ENCODE measurements at regions not wholly inside any gene's neighbourhood (a gene's known extent, or its start where the extent isn't known, plus 50 kb on each side); places are given as distances from the start of the nearest gene placed in this dataset.

DNA sequence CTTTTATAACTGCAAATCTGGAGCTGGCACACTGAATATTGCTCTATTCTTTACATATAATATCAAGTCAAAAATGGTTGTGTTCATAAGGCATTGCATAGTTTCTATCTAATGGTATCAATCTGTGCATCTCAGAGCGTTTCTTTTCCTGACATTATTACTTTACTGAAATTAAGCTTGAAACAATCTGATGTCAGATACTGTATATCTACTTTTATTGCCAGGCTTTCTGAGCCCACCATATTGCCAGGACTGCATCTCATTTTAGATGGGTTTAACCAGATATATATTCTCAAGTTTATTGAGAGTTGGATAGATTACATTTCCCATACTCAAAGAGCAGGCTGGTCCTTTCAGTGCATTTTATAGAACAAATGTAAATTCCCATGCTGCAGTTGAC, 122.7 kb upstream of the MEIS2 start:
- Mint-ChIP-seq H3K4me3 (no peak overlapping the region), H3K27me3 (no peaks in the 10 kb centered on the region), H3K4me1 (no peaks in the 10 kb centered on the region), H3K9me3 (no peaks in the 10 kb centered on the region), H3K27ac (no peak overlapping the region), H3K36me3 (ENCODE audit: low read depth) (no peaks in the 10 kb centered on the region)
- POLR2A ChIA-PET, result no interaction called here
- CTCF ChIA-PET, result no interaction called here
- no peak for DNase-seq

DNA sequence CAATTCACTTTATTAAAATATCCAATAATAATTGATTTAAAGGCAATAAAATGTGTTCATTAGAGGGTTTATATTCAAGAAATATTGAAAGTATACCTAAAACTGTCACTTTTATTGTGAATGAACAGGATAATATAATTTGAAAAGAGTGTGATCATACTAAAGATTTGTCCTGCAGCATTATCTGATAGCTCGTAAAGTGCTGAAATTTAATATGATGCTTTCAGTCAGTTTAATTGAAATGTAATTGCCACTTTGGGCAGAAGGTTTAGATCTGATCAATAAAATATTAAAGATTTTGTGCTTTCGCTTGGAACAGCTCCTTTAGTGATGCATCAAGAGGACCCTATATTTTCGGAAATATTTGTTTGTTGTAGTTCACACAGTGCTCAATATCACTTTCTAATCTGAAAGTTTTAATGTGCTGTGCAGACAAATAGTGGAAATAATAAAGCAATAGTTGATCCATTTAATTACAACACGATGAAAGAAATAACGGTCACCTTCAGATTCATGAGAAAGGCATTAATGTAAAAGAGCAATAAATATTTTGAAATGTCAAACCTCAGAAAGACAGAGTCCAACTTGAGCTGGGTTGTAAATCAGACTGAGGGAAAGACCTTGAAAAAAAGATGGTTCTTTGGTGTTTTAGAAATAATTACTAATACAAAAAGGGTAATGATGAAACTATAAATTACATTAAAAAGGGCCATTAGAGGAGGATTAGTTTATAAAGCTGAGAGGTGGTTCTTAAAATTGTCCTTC, 129.7 kb upstream of the MEIS2 start:
- ChIA-PET POLR2A (no interaction called here), CTCF (no interaction called here)
- no peaks in the 10 kb centered on the region for H3K9me3 Mint-ChIP-seq
- H3K4me1 Mint-ChIP-seq, result no peaks in the 10 kb centered on the region
- no peak for DNase-seq
- no peaks in the 10 kb centered on the region for H3K36me3 Mint-ChIP-seq (ENCODE audit: low read depth)
- H3K4me3 Mint-ChIP-seq, result no peak overlapping the region
- no peak overlapping the region for H3K27ac Mint-ChIP-seq
- no peaks in the 10 kb centered on the region for H3K27me3 Mint-ChIP-seq

DNA sequence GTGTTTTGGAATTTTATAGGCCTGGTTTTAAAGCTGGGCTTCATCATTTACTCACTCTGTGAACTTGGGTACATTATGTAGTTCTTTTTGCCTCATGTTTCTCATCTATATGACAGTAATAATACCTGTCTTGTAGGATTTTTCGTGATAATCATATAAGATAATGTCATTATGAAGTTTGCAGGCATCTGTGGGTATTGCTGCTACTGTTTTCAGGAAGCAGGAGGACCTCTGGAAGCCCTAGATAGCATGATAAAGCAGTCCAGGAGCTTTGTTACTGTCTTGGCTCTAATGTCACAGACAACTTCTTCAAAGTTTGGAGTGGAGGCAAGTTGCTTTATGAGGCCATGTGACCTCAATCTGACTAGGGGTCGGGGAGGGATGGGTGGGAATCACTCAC, 145.0 kb upstream of the MEIS2 start:
- Mint-ChIP-seq H3K9me3 (no peaks in the 10 kb centered on the region), H3K27me3 (no peaks in the 10 kb centered on the region), H3K36me3 (ENCODE audit: low read depth) (no peaks in the 10 kb centered on the region), H3K4me1 (no peaks in the 10 kb centered on the region), H3K4me3 (no peak overlapping the region), H3K27ac (no peak overlapping the region)
- ChIA-PET CTCF (no interaction called here), POLR2A (no interaction called here)
- no peak for DNase-seq

DNA sequence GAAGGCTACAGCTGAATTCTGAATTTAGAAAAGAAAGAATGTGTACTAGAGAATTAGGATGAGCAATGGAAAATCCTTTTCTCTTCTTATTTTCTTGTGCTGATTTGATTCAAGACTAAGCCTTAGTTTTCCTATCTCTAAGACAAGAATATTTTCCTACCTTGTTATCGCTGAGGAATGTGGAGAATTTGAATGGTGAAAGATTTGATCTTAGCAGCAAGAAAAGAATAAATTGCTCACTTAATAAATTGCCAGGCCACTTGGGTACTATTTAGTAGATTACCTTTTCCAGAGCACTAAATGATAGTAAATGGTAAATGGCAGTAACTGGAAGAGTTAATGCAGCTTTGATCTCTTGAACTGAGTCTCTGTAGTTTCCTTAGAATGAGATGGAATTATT, 145.7 kb upstream of the MEIS2 start:
- Mint-ChIP-seq H3K4me3 (no peak overlapping the region), H3K4me1 (no peaks in the 10 kb centered on the region), H3K27ac (no peak overlapping the region), H3K27me3 (no peaks in the 10 kb centered on the region), H3K9me3 (no peaks in the 10 kb centered on the region), H3K36me3 (ENCODE audit: low read depth) (no peaks in the 10 kb centered on the region)
- ChIA-PET POLR2A (no interaction called here), CTCF (no interaction called here)
- no peak for DNase-seq

DNA sequence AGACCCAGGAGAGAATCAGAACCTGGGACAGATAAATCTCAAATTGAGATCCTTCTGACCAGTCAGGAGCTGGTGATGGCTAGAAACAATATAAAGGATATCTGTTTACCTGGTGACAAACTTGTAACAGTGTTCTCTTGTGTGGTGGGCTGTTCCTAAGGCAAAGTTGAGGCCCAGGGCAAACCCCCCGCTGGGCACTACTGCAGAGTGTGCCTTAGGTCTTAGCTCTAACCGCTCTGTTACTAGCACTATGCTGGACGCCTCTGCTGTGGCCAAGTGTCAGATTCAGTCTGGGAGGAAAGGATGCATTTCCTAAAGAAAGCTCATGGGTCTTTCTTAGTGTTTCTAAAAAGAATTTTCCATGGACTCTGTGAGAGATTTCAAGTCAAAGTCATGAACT, 146.5 kb upstream of the MEIS2 start:
- DNase-seq, result no peak
- Mint-ChIP-seq H3K4me1 (no peaks in the 10 kb centered on the region), H3K27me3 (no peaks in the 10 kb centered on the region), H3K36me3 (ENCODE audit: low read depth) (no peaks in the 10 kb centered on the region), H3K27ac (no peak overlapping the region), H3K4me3 (no peak overlapping the region), H3K9me3 (no peaks in the 10 kb centered on the region)
- ChIA-PET CTCF (no interaction called here), POLR2A (no interaction called here)

DNA sequence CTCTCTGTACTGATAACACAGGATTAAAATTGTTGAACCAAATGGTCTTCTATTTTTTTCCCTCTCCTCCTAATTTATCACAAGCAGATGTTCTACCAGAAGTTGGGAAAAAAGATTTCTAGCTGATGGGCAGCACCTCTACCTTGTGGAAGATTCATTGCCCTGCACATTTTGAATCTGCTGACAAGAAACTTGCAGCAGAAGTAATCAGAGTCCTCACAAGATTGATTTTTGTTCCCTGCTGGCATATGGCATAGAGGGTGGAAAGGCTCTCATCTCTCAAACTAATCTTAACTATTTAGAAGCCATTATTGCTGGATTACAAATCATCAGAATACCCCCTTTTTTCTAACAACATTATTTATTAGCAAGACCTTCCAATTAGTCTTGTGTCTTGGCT, 148.9 kb upstream of the MEIS2 start:
- peaks cover 1% of the 10 kb centered on the region for H3K9me3 Mint-ChIP-seq
- no peak overlapping the region for H3K4me3 Mint-ChIP-seq
- CTCF ChIA-PET, result no interaction called here
- no peaks in the 10 kb centered on the region for H3K4me1 Mint-ChIP-seq
- no peaks in the 10 kb centered on the region for H3K36me3 Mint-ChIP-seq (ENCODE audit: low read depth)
- H3K27me3 Mint-ChIP-seq, result no peaks in the 10 kb centered on the region
- POLR2A ChIA-PET, result no interaction called here
- no peak overlapping the region for H3K27ac Mint-ChIP-seq
- no peak for DNase-seq

DNA sequence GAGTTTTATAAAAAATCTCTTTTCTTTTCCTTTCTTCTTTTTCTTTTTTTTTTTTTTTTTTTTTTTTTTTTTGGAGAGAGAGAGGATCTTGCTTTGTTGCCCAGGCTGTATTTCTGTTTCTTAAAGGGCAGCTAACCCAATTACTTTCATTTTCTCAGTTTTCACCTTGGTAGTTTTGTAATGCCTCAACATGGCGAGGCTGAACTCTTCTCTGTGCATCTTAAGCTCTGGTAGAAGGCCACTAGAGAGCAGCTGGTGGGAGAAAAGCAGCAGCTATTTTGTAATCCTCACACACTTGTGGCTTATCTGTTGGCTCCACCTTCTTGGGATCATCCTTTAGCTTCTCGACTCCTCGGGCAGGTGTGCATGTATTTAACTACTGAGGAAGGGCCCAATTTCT, 152.2 kb upstream of the MEIS2 start:
- no peaks in the 10 kb centered on the region for H3K36me3 Mint-ChIP-seq (ENCODE audit: low read depth)
- ChIA-PET POLR2A (no interaction called here), CTCF (no interaction called here)
- H3K4me3 Mint-ChIP-seq, result no peak overlapping the region
- no peaks in the 10 kb centered on the region for H3K4me1 Mint-ChIP-seq
- no peak for DNase-seq
- no peak overlapping the region for H3K27ac Mint-ChIP-seq
- no peaks in the 10 kb centered on the region for H3K27me3 Mint-ChIP-seq
- peaks cover 1% of the 10 kb centered on the region for H3K9me3 Mint-ChIP-seq

DNA sequence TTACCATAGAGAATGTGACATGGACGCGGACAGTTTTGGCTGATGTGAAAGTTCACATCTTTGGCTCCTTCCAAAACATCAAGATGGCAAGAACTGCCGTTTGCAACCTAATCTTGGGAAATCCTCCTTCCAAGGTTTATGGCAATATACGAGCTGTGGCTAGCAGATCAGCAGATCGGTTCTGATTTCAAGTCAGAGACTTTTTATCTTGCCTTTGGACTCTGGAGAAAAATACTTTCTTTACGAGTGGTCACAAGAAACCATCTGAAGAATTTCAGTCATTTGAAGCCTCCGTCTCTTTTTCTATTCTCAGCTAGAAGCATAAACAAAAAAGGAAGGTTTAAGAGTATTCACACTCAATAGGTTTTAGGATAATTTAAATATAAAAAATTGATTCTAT, 153.5 kb upstream of the MEIS2 start:
- Mint-ChIP-seq H3K9me3 (peaks cover 1% of the 10 kb centered on the region), H3K36me3 (ENCODE audit: low read depth) (no peaks in the 10 kb centered on the region), H3K4me3 (no peak overlapping the region), H3K27ac (no peak overlapping the region), H3K27me3 (no peaks in the 10 kb centered on the region), H3K4me1 (no peaks in the 10 kb centered on the region)
- no peak for DNase-seq
- CTCF ChIA-PET, result no interaction called here
- POLR2A ChIA-PET, result no interaction called here

DNA sequence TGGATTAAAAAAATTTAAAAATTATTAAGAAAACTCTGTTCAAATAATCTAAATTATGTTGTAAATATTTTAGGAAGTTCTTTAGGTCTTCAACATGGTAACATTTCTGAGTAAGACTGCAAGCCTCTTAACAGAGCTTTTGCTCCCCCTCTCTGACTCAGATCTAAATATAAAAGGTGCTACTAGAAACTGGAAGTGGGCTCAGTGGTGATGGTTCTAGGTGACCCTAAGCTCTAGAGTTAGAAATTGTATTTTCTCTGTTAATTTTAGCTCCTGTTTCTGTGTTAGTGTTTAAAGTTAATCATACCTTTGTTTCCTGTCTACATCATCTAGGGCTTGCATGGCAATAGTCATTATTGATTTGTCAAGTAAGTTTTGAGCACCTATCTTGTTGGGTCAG, 159.9 kb upstream of the MEIS2 start:
- ChIA-PET CTCF (no interaction called here), POLR2A (no interaction called here)
- Mint-ChIP-seq H3K4me3 (no peak overlapping the region), H3K27me3 (no peaks in the 10 kb centered on the region), H3K4me1 (no peaks in the 10 kb centered on the region), H3K36me3 (ENCODE audit: low read depth) (no peaks in the 10 kb centered on the region), H3K9me3 (peaks cover 7% of the 10 kb centered on the region), H3K27ac (no peak overlapping the region)
- DNase-seq, result no peak

DNA sequence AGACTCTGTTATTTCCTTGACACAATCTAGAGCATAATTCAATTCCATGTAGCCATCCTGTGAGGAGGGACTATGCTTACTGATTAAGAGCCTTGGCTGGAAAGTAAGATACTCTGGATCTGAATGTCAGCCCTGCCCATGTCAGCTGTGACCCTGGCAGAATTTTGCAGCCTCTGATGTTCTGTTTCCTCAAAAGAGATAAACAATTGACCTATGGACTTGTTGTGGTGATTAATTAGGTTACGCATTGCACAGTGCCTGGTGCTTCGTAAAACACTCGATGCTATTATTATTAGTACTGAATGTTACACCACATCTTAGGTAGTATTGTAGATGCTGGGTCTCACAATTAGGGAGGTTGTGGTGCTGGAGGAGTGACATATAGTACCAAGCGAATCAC, 161.3 kb upstream of the MEIS2 start:
- Mint-ChIP-seq H3K4me3 (no peak overlapping the region), H3K36me3 (ENCODE audit: low read depth) (no peaks in the 10 kb centered on the region), H3K27ac (no peak overlapping the region), H3K4me1 (no peaks in the 10 kb centered on the region), H3K27me3 (no peaks in the 10 kb centered on the region), H3K9me3 (peaks cover 7% of the 10 kb centered on the region)
- DNase-seq, result no peak
- ChIA-PET CTCF (no interaction called here), POLR2A (no interaction called here)

DNA sequence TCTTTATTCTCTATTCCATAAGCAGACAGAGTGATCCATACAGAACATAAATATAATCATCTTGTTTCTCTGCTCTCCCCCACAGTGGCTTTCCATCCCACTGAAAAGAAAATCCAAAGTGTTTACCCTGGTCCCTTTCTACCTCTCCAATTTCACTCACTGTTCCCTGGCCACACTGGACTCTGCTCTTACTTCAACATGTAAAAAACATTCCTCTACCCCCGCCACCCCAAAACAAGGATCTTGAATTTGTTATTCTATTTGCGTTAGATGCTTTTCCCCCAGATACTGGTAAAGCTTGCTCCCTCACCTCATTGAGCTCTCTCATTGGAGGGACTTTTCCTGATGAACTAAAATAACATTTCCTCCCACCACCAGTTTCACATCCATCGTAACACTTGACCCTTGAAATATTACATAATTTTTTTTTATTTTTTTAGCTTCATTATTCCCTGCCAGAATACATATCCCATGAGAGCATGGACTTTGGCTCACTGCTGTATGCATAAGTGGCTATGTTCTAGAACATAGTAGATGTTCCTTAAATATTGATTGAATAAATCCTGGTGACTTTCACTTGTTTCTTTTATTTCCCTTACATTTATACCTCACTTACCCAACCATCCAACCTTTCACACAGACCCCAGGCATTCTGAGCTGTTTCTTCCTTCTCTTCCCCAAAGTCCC, 162.7 kb upstream of the MEIS2 start:
- ChIA-PET POLR2A (no interaction called here), CTCF (no interaction called here)
- Mint-ChIP-seq H3K27ac (no peak overlapping the region), H3K27me3 (no peaks in the 10 kb centered on the region), H3K4me3 (no peak overlapping the region), H3K4me1 (no peaks in the 10 kb centered on the region), H3K36me3 (ENCODE audit: low read depth) (no peaks in the 10 kb centered on the region), H3K9me3 (peaks cover 7% of the 10 kb centered on the region)
- no peak for DNase-seq

DNA sequence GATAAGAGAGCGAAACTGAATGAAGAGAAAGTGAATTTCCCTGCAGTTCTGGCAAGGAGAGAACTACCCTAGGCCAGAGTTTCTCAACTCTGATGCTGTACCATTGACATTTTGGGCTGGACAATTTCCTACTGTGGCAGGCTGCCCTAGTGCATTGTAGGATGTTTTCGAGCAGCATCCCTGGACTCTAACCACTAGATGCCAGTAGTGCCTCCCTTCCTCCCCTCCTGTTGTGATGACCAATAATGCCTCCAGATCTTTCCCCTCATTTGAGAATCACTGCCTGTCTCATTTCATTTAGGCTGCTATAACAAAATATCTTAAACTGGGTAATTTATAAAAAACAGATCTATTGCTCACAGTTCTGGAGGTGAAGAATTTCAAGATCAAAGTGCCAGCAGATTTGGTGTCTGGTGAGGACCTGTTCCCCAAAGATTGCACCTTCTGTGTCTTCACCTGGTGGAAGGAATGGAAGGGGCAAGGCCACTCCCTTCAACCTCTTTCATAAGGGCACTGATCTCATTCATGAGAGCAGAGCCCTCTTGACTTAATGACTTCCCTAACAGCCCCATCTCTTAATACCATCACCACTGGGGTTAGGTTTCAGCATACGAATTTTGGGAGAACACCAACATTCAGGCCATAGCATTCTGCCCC, 188.9 kb upstream of the MEIS2 start:
- ChIA-PET CTCF (no interaction called here), POLR2A (no interaction called here)
- no peaks in the 10 kb centered on the region for H3K36me3 Mint-ChIP-seq (ENCODE audit: low read depth)
- H3K4me3 Mint-ChIP-seq, result no peak overlapping the region
- peaks cover 7% of the 10 kb centered on the region for H3K9me3 Mint-ChIP-seq
- no peak for DNase-seq
- no peaks in the 10 kb centered on the region for H3K27me3 Mint-ChIP-seq
- H3K4me1 Mint-ChIP-seq, result no peaks in the 10 kb centered on the region
- no peak overlapping the region for H3K27ac Mint-ChIP-seq

DNA sequence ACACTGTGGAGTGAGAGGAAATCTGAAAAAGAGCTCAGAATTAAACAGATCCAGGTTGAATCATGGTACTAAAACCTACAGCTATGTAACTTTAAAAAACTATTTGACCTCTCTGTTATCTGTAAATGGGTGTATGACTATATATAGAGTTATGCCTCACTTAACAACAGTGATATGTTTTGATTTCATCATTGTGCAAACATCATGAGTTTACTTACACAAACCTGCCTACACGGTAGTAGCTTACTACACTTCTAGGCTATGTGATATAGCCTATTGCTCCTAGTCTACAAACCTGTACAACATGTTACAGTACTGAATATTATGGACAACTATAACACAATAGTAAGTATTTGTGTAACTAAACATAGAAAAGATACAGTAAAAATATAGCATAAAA, 191.6 kb upstream of the MEIS2 start:
- H3K4me3 Mint-ChIP-seq, result no peak overlapping the region
- H3K27me3 Mint-ChIP-seq, result no peaks in the 10 kb centered on the region
- ChIA-PET POLR2A (no interaction called here), CTCF (no interaction called here)
- H3K9me3 Mint-ChIP-seq, result peaks cover 5% of the 10 kb centered on the region
- no peak overlapping the region for H3K27ac Mint-ChIP-seq
- H3K4me1 Mint-ChIP-seq, result no peaks in the 10 kb centered on the region
- H3K36me3 Mint-ChIP-seq (ENCODE audit: low read depth), result no peaks in the 10 kb centered on the region
- no peak for DNase-seq

DNA sequence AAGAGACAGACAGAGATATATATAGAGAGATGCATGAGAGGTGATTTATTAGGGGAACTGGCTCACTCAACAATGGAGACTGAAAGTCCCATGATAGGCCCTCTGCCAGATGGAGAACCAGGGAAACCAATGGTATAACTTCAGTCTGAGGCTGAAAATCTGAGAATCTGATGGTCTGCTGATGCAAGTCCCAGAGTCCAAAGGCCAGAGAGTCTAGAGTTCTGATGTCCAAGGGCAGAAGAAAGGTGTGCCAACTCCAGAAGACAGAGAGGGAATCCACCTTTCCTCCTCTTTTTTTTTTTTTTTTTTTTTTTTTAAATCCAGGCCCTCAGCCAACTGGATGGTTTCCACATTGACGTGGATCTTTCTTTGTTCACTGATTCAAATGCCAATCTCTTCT, 197.9 kb upstream of the MEIS2 start:
- no peak for DNase-seq
- POLR2A ChIA-PET, result no interaction called here
- CTCF ChIA-PET, result no interaction called here
- Mint-ChIP-seq H3K27me3 (no peaks in the 10 kb centered on the region), H3K4me1 (no peaks in the 10 kb centered on the region), H3K27ac (no peak overlapping the region), H3K4me3 (no peak overlapping the region), H3K36me3 (ENCODE audit: low read depth) (no peaks in the 10 kb centered on the region), H3K9me3 (peaks cover 5% of the 10 kb centered on the region)

All from activated CD4-positive, alpha-beta memory T cell treated with anti-CD3 and anti-CD28 coated beads, Interleukin-2, amount 10 ng/mL, durations not matched to agents 7 days and 5 days (primary cell).